Lung microvascular endothelial cell (primary cell): ENCODE measurements at regions not wholly inside any gene's neighbourhood (a gene's known extent, or its start where the extent isn't known, plus 50 kb on each side); places are given as distances from the start of the nearest gene placed in this dataset.
"Not testable (repeated sequence)": the region's sequence is repeated elsewhere in the genome, so short reads cannot be mapped to it uniquely, and the experiment has no call there.

Experiments used
- DNase-seq, 2 donors: peaks; one replicate each; pipeline versions ENCODE4 v3.0.0 to v3.0.0-alpha.2; 2010; ENCODE audit warnings: low read depth in 2 of 2

DNA sequence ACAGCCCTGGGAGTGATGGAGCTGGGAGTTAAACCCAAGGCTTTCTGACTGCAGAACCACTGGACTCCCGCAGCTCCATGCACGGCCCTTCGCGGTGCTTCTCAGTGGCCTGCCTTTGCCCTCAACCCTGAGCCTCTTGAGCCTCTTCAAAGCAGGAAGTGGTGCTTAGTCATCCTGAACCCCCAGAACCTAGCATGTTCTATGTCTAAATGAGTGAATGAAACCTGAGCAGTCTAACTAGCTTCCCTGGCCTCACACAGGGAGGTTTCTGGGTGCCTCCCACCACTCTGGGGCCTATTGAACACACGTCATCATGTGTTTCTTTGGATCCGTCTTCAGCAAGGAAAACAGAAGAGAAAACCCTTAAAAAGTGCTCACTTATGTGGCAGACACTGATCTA, 117.9 kb upstream of the SFSWAP start:
- no peak for DNase-seq

DNA sequence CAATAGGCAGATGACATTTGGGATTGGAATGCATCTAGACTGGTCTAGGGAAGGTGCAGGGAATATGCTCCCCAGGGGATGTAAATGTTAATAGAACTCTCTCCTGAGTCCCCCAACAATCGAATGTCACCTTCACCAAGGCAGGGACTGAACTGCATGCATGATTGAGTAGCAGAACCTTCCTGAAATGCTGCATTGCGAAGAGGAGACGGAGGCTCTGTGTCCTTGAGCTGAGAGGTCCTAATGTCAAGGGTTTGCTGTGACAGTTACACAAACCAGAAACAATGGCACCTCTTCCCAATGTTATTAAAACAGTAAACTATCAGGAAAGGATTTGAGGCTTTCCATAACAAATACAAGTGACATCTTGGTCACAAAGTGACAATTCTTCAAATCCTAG, 117.5 kb upstream of the SFSWAP start:
- no peak for DNase-seq

DNA sequence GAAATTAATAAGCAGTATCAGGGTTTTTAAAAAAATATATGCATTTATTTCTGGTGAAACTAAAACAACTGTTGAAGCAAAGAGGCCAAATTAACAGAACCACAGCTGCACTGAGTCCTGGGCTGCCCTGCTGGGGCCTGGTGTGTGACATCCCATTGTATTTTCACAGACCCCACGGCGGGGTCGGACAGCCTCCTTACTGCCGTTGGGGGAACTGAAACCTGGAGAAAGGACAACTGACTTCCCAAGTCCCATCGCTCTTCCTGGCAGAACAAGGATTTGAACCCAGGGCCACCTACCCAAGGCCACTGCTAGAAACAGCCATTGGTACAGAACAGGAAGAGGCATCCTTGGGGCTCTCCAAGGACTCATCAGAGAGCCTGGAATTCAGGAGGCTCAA, 114.8 kb upstream of the SFSWAP start:
- no peak for DNase-seq

DNA sequence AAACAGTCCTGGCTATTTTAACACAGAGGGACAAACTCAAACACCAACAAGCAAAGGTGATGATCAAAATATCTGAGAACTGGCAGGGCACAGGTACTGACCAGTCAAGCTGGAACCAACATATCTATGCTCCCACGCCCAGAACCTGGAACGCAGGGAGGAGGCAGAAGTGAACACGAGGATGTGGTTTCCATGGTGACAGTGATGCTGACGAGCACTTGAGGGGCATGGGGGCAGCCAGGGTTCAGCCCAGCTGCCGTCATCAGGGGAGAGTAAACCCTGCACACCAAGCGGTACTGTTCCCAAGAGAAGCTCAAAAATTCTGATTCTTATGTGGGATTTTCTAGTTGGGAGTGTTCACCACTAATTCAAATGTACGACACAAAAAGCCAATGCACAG, 113.6 kb upstream of the SFSWAP start:
- no peak for DNase-seq

DNA sequence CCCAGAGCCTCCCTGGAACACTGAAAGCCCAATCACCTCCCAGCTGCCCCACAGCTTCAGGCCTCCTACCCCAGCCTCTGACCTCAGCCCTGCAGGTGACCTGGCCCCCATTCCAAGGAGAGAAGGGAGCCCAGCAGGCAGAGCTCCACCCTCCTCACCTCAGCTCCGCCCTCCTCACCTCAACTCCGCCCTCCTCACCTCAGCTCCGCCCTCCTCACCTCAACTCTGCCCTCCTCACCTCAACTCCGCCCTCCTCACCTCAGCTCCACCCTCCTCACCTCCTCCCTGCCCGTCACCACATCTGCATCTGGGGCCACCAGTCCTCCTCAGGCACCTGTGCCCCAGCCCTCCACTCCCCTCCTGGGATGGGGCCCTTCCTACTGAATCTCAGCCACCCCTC, 112.2 kb upstream of the SFSWAP start:
- DNase-seq = no peak

DNA sequence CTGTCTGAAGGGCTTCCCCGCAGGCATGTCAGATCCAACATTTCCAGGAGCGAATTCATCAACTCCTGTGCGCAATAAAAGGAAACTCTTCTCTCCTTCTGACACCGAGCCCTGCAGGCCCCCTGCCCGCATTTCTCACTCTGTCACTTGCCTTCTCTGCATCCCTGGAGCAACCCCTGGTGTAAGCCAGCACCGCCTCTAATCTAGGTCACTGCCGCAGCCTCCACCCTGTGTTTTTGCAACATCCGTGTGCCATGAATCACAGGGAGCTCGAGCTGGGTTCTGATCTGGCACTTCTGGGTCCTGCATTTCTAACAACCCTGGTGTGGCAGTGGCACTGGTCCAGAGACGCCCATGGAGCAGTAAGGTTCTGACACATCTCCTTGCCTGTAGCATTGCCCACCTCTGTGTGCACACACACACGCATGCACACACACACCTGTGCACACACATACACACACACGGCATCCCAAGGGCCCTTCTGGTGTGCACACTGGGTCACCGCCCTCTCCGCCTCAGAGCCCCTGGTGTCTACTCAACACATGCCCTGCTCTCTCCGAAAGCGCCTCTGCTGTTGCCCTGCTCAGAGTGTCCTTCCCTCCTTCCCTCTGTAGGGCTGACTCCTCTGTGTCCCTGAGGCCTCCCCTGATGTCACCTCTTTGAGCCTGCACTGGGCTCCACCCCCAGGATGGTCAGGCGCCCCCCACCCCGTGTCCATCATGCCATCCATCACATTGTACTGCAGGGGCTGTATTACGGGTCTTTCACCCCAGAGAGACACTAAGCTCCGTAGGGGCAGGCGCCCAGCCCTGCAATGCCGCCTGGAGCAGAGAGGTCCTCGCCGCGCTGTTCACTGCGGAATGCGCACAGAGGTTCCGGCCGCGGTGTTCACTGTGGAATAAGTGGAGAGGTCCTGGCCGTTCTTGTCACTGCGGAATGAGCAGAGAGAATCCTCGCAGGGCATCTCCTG, 111.4 kb upstream of the SFSWAP start:
- no peak for DNase-seq

DNA sequence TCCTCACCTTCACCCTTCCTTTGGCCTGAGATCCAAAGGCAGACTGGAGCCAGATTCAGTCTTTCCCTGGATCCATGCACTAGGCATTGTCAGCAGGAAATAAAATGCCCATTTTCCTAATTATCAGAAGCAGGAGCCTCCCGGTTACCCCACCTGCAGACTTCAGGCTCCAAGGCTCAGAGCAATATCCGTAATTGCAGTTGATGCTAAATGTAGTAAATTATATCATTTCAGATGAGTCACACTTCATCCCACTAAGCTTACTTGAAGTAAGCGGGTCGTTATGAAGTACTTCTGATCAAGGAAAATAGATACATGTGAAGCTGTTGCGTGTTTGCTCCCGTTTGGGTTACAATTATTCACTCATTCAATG, 110.7 kb upstream of the SFSWAP start:
- DNase-seq = no peak

DNA sequence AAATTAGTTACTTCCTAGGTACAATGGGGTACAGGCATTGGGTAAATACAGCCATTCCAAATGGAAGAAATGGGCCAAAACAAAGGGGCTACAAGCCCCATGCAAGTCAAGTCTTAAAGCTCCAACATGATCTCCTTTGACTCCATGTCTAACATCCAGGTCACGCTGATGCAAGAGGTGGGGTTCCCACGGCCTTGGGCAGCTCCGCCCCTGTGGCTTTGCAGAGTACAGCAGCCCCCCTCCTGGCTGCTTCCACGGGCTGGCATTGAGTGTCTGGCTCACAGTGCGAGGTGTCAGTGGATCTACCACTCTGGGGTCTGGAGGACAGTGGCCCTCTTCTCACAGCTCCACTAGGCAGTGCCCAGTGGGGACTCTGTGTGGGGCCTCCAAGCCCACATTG, 109.4 kb upstream of the SFSWAP start:
- DNase-seq = not testable (repeated sequence)

DNA sequence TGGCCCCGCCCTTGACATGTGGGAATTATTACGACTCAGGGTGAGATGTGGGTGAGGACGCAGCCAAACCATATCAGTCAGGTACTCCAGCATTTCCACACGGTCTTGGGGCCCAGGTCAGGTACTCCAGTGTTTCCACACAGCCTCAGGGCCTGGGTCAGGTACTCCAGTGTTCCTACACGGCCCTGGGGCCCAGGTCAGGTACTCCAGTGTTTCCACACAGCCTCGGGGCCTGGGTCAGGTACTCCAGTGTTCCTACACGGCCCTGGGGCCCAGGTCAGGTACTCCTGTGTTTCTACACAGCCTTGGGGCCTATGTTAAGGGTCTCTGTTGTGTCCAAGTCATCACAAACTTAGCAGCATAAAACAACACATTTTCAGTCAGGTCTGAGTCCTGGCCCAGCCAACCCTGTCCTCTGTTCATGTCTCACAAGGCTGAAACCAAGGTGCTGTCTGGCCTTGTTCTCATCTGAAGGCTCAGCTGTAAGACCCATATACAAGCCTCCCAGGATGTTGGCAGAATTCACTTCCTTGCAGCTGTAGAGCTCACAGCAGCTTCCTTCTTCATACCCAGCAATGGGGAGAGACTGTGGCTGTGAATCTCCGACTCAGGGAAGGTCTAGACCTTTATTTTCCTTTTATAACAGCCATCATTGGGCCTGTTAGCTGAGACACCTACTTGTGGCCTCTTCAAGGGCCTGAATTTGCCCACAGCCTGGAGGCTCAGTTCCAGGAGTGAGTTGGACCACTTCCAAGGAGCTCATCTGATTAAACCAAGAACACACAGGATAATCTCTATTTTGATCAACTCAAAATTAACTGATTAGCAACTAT, 107.6 kb upstream of the SFSWAP start:
- no peak for DNase-seq

DNA sequence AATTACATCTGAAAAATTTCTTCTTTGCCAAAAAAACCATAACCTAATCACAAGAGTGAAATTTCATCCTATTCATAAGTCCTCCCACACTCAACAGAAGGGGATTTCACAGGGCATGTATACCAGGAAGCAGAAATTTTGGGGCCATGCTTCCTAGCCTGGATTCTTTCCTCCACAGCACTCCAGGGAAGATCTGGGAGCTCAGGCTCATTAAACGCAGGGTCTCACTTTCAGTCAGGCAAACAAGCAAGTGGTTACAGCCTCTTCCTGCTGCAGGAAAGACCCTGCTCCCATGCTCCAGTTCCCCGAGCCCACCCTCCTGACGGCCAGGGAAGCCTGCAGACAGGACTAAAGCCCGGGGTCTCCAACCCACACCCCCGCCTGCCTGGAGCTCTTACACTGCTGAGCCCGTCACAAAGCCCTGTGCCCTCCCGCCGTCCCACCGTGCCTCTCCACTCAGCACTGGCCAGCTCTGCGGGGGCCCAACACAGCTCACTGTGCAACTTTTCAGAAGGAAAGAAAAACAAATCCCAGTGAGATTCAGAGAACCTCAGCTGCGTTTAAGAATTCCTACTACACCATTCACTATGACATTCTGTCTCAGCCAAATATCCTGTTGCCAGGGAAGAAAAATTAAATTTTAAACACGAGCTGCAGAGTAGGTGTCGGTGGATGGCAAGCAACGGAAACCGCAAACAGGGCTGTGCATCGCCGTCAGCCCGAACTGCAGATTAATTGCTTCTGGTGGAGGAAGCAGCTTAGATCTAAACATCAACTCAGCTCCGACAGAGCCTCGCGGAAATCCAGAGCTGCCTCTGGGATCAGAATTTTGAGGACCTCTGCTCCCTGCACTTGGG, 106.7 kb upstream of the SFSWAP start:
- DNase-seq = peak in 1 of 2 donors; percentile 50

DNA sequence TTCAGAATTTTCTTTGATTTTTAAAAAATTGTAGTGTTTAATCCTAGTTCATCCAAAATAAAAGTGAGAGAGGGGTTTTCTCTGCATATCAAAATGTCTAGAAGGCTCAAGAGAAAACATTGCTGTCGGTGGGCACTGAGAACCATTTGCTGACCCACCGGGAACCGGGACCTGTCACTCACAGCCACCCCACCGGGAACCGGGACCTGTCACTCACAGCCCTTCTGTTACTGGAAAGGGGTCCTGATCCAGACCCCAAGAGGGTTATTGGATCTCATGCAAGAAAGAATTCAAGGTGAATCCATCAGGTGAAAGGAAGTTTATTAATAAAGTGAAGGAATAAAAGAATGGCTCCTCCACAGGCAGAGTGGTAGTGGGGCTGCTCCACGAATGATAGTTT, 106.0 kb upstream of the SFSWAP start:
- no peak for DNase-seq

DNA sequence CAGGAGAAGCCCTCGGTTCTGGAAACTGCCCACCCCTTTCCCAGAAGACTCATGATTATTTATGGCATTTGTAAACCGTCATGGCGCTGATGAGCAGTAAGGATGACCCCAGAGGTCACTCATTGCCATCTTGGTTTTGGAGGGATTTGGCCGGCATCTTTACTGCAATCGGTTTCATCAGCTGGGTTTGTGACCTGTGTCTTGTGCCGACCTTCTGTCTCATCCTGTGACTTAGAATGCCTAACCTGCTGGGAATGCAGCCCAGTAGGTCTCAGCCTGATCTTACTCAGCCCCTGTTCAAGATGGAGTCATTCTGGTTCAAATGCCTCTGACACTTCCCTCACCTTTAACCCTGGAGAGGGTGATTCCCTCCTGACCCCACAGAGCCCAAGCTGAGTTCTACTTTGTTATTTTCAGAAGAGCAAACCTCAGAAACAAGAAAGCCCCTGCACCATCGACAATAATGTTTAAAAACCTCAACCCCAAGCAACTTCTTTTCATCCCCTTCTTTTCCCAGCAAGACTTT, 105.5 kb upstream of the SFSWAP start:
- DNase-seq = no peak

DNA sequence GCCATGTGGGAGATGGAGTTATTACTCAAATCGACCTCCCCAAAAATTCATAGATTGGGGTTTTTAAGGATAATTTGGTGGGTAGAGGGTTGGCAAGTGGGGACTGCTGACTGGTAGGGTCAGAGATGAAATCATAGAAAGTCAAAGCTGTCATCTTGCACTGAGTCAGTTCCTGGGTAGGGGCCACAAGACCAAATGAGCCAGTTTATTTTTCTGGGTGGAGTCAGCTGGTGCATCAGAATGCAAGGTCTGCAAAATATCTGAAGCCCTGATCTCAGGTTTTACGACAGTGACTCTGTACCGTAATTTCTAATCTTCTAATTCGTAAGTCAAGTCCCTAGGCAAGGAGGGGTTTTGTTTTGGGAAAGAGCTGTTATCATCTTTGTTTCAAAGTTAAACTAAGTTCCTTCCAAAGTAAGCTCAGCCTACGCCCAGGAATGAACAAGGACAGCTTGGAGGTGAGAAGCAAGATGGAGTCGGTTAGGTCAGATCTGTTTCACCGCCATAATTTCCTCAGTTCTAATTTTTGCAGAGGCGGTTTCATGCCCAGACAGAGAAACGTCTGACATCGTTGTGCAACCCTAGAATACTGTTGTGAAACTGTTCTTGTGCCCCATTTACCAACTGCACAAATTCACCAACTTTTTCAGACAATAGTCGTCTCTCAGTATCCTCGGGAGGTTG, 104.5 kb upstream of the SFSWAP start:
- DNase-seq = no peak

DNA sequence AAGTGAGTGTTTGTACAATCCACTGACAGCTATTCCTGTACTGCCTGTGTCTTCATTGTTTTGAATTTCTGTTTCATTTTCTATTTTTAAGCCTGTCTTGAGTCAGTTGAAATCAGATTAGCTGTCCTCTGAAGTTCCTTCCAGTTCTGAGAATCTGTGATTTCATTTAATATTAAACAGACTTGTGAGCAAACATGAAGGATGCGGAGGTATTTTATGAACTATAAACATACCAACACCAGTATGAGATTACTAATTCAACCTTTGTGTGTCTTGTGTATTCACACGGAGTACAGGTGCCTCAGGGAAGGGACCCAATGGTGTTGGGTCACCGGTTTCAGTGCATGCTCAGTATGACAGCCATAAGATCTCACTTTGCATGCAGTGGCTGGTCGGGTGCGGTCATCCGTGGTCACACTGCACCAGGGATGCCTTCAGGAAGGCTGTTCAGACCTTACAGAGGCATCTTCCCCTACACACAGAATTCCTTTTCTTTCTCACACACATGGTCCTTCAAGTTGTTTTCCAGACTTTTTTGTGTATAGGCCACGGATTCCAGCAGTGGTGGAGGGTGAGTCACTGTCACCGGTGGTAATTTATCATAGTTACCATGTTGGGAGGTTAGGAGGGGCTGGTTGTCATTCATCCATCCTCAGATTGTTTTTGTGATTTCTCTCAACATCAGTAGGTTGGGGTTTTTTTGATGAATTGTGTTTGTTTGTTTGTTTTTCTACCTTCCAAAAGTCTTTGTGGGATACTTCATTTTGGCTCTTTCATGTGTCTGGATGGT, 103.0 kb upstream of the SFSWAP start:
- DNase-seq = no peak

DNA sequence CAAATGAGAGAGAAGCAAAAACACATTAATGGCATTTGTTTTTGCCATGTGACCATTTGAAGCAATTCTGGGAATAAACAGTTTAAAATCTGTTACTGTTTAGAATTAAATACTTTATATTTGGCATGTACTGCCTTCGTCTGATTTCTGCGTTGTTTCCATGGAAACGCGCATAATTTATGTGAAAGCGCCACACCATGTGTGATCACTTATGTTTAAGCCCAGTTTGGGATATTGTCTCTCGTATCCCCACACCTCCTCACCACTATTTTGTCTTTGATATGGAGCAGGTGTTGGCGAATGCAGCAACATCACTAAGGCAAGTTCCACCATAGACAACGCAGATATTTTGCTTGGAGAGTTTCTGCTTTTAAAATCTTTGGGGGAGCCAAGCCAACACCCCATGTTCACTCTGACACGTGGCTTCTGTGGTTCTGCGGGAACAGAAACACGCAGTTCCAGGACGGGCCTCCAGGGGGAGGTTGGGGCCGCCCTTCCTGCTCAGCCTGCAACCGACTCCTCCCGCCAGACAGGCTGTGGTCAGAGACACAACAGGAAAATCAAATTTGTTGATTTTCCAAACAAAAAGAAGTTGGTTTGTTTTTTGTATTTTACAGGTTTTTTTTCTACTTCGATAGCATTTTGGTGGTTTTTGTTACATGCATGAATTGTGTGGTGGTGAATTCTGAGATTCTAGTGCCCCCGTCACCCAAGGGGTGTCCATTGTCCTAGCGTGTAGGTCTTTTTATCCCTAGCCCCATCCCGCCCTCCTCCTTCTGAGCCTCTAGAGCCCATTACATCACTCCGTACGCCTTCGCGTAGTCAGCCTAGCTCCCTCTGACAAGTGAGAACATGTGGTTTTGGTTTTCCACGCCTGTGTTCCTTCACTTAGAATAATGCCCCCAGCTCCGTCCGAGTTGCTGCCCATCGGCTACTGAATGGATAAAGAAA, 101.9 kb upstream of the SFSWAP start:
- peak; percentile 56 to 63 for DNase-seq

DNA sequence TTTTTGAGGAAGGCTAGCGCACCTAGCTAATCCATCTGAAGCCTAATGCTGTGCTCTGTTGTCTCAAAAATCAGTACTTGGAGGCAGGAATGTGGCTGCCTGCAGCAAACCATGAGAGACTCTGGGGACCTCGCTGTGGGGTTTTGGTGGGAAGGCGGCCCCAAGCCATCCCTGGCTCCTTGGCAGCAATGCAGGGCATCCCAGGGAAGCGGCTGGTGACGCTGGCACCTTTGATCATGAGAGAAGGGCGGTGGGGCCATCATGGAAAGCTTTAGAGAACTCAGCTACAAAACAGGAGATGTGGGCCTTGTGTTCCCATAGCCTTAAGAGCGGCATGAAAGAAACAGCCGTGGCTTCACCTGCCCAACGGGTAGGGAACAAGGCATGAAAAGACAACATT, 101.1 kb upstream of the SFSWAP start:
- DNase-seq = no peak

DNA sequence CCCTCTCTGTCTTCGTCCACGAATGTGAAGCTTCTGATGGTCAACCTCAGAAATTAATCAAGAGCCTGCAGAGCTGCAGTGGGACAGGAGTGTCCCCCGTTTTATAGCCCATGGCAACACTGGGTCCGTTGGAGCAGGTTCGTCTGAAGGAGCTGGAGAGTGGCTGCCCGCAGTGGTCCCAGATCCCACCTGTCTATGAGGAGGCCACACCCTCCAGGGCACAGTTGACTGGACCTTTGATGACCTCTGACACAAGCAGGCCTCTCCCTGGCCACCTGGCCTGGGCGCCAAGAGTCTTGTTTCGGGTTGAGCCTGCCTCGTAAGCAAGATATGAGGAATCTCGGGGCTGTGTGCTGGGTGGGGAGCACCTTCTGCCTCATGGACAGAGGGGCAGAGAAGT, 100.7 kb upstream of the SFSWAP start:
- no peak for DNase-seq

DNA sequence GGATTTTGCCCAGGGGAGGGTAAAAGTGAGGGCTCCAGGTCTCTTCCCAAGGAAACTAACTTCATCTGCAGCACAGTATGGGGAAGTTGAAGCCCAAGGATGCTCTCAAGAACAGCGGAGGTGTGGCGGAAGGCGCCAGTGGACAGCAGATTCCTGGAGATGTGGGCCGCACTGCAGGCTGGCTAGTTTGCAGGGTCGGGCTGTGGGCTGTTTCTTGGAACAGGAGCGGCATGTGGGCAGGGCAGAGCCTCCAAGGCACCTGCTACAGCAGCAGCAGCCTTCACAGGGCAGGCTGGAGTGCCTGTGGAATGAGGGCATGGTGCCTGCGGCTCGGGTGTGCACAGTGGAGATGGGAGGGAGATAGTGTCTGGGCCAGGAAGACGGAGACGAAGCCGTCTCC, 100.0 kb upstream of the SFSWAP start:
- DNase-seq = no peak
